SK-N-SH (cell line): ENCODE measurements at regions not wholly inside any gene's neighbourhood (a gene's known extent, or its start where the extent isn't known, plus 50 kb on each side); places are given as distances from the start of the nearest gene placed in this dataset.

ENCODE experiments used
- CTCF ChIA-PET: fragments of 300-600, 350-600 bp; formaldehyde crosslinking; extraction: SDS; loops from one replicate; lab custom pipeline; 2021; lab: Yijun Ruan, JAX
- POLR2A ChIA-PET: fragments of 350-600 bp; sonication (Branson Sonifier 250); formaldehyde crosslinking; extraction: SDS; loops from one replicate; lab custom pipeline; 2020; ENCODE audit warnings: antibody characterized with exemption, inconsistent platforms; lab: Yijun Ruan, JAX
- DNase-seq: peaks from one replicate; pipeline ENCODE4 v3.0.0; 2012
- H2AFZ ChIP-seq: fragments of 200-600 bp; sonication (generic); 2 replicates; pipeline ENCODE4 v1.8.1; 2016; ENCODE audit warnings: antibody characterized with exemption, mild to moderate bottlenecking, low read depth
- H3F3A ChIP-seq: fragments of 200-600 bp; sonication (generic); replicated peaks from 2 replicates; pipeline ENCODE3; 2016; ENCODE audit warnings: antibody characterized with exemption, mild to moderate bottlenecking; ENCODE audit not compliant: insufficient read depth
- H3K27ac ChIP-seq, 2 experiments: fragments of 200-500 bp in 1 of 2; fragments of 200-600 bp in 1 of 2; sonication (Bioruptor generic) in 1 of 2; sonication (generic), shearing (Covaris generic) in 1 of 2; 2 replicates each; pipeline versions ENCODE4 v1.5.1 to v1.6.1; 2014 to 2016; ENCODE audit warnings: low read depth in 2 of 2, inconsistent platforms in 1 of 2, low read length in 1 of 2, mild to moderate bottlenecking in 1 of 2, mixed read lengths in 1 of 2
- H3K27me3 ChIP-seq: fragments of 200-600 bp; sonication (generic), shearing (Covaris generic); 2 replicates; pipeline ENCODE4 v1.6.1; 2016; ENCODE audit warnings: mixed run types; ENCODE audit not compliant: insufficient read depth
- H3K36me3 ChIP-seq, 2 experiments: fragments of 200-500 bp in 1 of 2; fragments of 200-600 bp in 1 of 2; sonication (Bioruptor generic) in 1 of 2; sonication (generic) in 1 of 2; replicated peaks in 1 of 2; 2 replicates each; pipeline versions ENCODE3 to v1.5.1; 2014 to 2016; ENCODE audit warnings: low read length in 1 of 2, mild to moderate bottlenecking in 1 of 2; ENCODE audit not compliant: insufficient read depth in 2 of 2, control insufficient read depth in 1 of 2
- H3K4me1 ChIP-seq, 2 experiments: fragments of 200-500 bp in 1 of 2; fragments of 200-600 bp in 1 of 2; sonication (Bioruptor generic) in 1 of 2; sonication (generic), shearing (Covaris generic) in 1 of 2; 2 replicates each; pipeline versions ENCODE4 v1.5.1 to v1.6.1; 2014 to 2016; ENCODE audit warnings: low read depth in 1 of 2, low read length in 1 of 2, mixed run types in 1 of 2; ENCODE audit not compliant: insufficient read depth in 2 of 2, control insufficient read depth in 1 of 2
- H3K4me2 ChIP-seq: fragments of 200-600 bp; sonication (generic), shearing (Covaris generic); 2 replicates; pipeline ENCODE4 v1.6.1; 2017; ENCODE audit warnings: mixed run types
- H3K4me3 ChIP-seq, 2 experiments: fragments of 200-500 bp in 1 of 2; fragments of 200-600 bp in 1 of 2; sonication (Bioruptor generic) in 1 of 2; sonication (generic), shearing (Covaris generic) in 1 of 2; 2 replicates each; pipeline versions ENCODE4 v1.5.1 to v1.8.1; 2014 to 2016; ENCODE audit warnings: low read depth in 2 of 2, inconsistent platforms in 1 of 2, low read length in 1 of 2, mild to moderate bottlenecking in 1 of 2, mixed read lengths in 1 of 2, moderate library complexity in 1 of 2
- H3K79me2 ChIP-seq: fragments of 200-600 bp; sonication (generic); 2 replicates; pipeline ENCODE4 v1.8.1; 2017; ENCODE audit warnings: mild to moderate bottlenecking; ENCODE audit not compliant: insufficient read depth
- H3K9ac ChIP-seq: fragments of 200-600 bp; sonication (generic); 2 replicates; pipeline ENCODE4 v1.6.1; 2017; ENCODE audit warnings: mixed run types
- H3K9me2 ChIP-seq: fragments of 200-600 bp; sonication (generic); 2 replicates; pipeline ENCODE4 v1.6.1; 2017; ENCODE audit warnings: mixed run types
- H3K9me3 ChIP-seq: fragments of 200-600 bp; sonication (generic); 2 replicates; pipeline ENCODE4 v1.6.1; 2017; ENCODE audit warnings: mixed run types, mild to moderate bottlenecking, moderate library complexity
- H4K20me1 ChIP-seq: fragments of 200-600 bp; sonication (generic); 2 replicates; pipeline ENCODE4 v1.6.1; 2017; ENCODE audit warnings: mild to moderate bottlenecking, mixed run types; ENCODE audit not compliant: insufficient read depth
- CHD2 ChIP-seq: fragments of 150-350 bp; IDR thresholded peaks from 2 replicates; pipeline ENCODE4 v1.6.1; 2018; ENCODE audit warnings: low read length; ENCODE audit not compliant: partially characterized antibody
- ELF1 ChIP-seq: IDR thresholded peaks from 2 replicates; pipeline ENCODE4 v1.4.0; 2012
- EP300 ChIP-seq, 2 experiments: IDR thresholded peaks; 2 replicates each; pipeline versions ENCODE4 v1.4.0 to v1.6.1; 2012; ENCODE audit warnings: borderline replicate concordance in 1 of 2, low read depth in 1 of 2, low read length in 1 of 2
- EZH2phosphoT487 ChIP-seq: fragments of 200-600 bp; sonication (generic); IDR thresholded peaks from 2 replicates; pipeline ENCODE4 v1.6.1; 2017; ENCODE audit warnings: low read depth, mixed run types, mild to moderate bottlenecking, antibody characterized with exemption, moderate library complexity, borderline replicate concordance
- FOSL2 ChIP-seq: IDR thresholded peaks from 2 replicates; pipeline ENCODE4 v1.4.0; 2012; ENCODE audit warnings: low read depth, mild to moderate bottlenecking, moderate library complexity, borderline replicate concordance
- FOXJ3 ChIP-seq: sonication (generic); formaldehyde crosslinking; IDR thresholded peaks from 2 replicates; pipeline ENCODE4 v1.5.1; 2020; ENCODE audit warnings: mild to moderate bottlenecking, missing genetic modification reagents
- JUND ChIP-seq: IDR thresholded peaks from 2 replicates; pipeline ENCODE4 v1.4.0; 2012
- MXI1 ChIP-seq: IDR thresholded peaks from 2 replicates; pipeline ENCODE4 v1.6.1; 2012; ENCODE audit warnings: mild to moderate bottlenecking, low read depth, low read length, improper control_type of control experiment
- NFIC ChIP-seq: IDR thresholded peaks from 2 replicates; pipeline ENCODE4 v1.4.0; 2012; ENCODE audit warnings: borderline replicate concordance
- NRF1 ChIP-seq: IDR thresholded peaks from 2 replicates; pipeline ENCODE4 v1.6.1; 2012; ENCODE audit warnings: low read depth, mild to moderate bottlenecking, low read length
- POLR2AphosphoS5 ChIP-seq: IDR thresholded peaks from 2 replicates; pipeline ENCODE4 v1.6.1; 2012; ENCODE audit warnings: low read depth, low read length
- RFX5 ChIP-seq: IDR thresholded peaks from 2 replicates; pipeline ENCODE4 v1.6.1; 2012; ENCODE audit warnings: mild to moderate bottlenecking, improper control_type of control experiment, low read length
- RXRA ChIP-seq: IDR thresholded peaks from 2 replicates; pipeline ENCODE4 v1.4.0; 2012; ENCODE audit warnings: low read depth, mild to moderate bottlenecking, borderline replicate concordance
- WGBS: methylation state at CpG from one replicate; pipeline ENCODE4 v1.1.6; 2017; ENCODE audit warnings: low lambda C conversion rate; 5-methylcytosine and 5-hydroxymethylcytosine counted together
- TF ChIP-seq, protein P1 (sequence below): IDR thresholded peaks from 2 replicates; pipeline ENCODE4 v1.4.0; 2012; ENCODE audit warnings: low read depth

DNA sequence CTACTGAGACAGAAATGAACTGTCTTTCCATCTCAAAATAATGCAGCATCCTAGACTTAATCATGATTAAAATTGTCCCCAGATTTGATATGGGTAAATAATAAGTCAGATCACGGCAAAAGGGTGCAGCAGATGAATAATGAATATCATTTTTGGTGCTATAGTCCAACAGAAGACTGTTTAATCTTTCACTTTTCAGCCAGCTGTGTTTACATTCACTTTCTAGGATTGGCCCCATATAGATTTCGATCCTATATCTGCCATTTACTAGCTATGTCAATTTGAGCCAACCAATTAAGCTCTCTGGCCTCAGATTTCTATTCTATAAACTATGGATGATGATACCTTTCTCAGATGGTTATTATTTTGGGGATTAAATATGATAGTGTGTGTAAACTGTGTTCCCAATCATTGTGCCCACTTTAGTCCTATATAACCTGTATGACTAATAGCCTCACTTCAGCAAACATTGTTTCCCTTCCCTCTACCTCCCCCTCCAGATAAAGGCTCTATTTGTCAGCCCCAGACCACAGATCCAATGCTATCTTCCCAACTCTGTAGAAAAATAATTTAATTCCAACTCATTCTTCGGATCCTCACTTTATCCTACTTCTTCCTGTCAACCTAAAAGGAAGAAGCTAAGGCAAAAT, 53.6 kb upstream of the NT5E start:
- Histone ChIP-seq H3K4me3 (no peak overlapping the region), H3F3A (peaks cover 8% of the 10 kb centered on the region), H4K20me1 (no peaks in the 10 kb centered on the region), H3K9me2 (no peaks in the 10 kb centered on the region), H3K27me3 (no peaks in the 10 kb centered on the region), H3K36me3 (no peaks in the 10 kb centered on the region), H3K27ac (peak overlapping the region; percentile 45 to 85; a peak in 2 of 4 replicates), H3K4me1 (peaks cover 3 to 19% of the 10 kb centered on the region in 2 experiments), H3K4me2 (no peak overlapping the region), H3K9me3 (peaks cover 8% of the 10 kb centered on the region; the same call in 1 of the 2 replicates), H3K79me2 (no peaks in the 10 kb centered on the region), H2AFZ (no peak overlapping the region), H3K9ac (no peak overlapping the region)
- CTCF ChIA-PET: interaction anchor here (2.1 kb wide), 1 partner anchor 87 kb away, joined by 7 read pairs; no protein-coding TSS in a partner anchor
- no peak for TF ChIP-seq EZH2phosphoT487
- no peak for TF ChIP-seq NRF1
- no peak for TF ChIP-seq JUND
- TF ChIP-seq ELF1: no peak
- TF ChIP-seq CHD2: no peak
- no peak for TF ChIP-seq RFX5
- no peak for TF ChIP-seq EP300 (IDR thresholded peaks at IDR 0.05; ENCODE audit: borderline replicate concordance in 1 of 2, low read depth in 1 of 2, low read length in 1 of 2)
- TF ChIP-seq FOXJ3: no peak
- no peak for TF ChIP-seq FOSL2
- no peak for TF ChIP-seq NFIC
- TF ChIP-seq POLR2AphosphoS5: no peak
- no peak for TF ChIP-seq MXI1
- TF ChIP-seq RXRA: no peak
- TF ChIP-seq, protein P1, sequence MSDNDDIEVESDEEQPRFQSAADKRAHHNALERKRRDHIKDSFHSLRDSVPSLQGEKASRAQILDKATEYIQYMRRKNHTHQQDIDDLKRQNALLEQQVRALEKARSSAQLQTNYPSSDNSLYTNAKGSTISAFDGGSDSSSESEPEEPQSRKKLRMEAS: no peak
- WGBS: 83% methylated on average over 3 of the region's 3 CpGs
- DNase-seq: no peak
- POLR2A ChIA-PET: no interaction called here

DNA sequence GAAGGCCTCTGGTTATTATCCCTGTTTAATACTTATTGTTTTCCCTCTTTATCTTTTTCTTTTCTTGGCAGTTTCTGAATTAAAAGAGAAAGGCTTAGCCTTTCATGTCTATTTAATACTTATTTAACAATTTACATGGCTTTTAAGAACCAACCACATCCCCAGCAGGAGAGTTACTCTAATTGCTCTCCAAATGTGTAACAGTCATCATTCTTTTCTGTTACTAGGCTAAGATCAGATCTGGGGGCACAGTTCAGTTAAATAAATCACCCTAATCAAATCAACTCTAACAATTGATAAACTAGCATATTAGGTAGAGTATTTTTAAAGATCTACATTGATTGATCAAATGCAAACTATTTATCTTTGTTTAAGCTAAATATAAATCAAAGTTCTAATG, 54.1 kb upstream of the NT5E start:
- peak overlapping the region; percentile 45 to 85; a peak in 3 of 4 replicates for H3K27ac ChIP-seq
- no peaks in the 10 kb centered on the region for H3K79me2 ChIP-seq
- H3K4me2 ChIP-seq: no peak overlapping the region
- TF ChIP-seq EP300 (IDR thresholded peaks at IDR 0.05; ENCODE audit: borderline replicate concordance in 1 of 2, low read depth in 1 of 2, low read length in 1 of 2): peak in 1 of 2 experiments; percentile 22; a peak in 1 of 4 replicates
- TF ChIP-seq FOSL2: no peak
- peaks cover 8% of the 10 kb centered on the region for H3F3A ChIP-seq
- DNase-seq: no peak
- H3K27me3 ChIP-seq: no peaks in the 10 kb centered on the region
- H3K9ac ChIP-seq: no peak overlapping the region
- no peak overlapping the region for H3K4me3 ChIP-seq
- ChIA-PET POLR2A (no interaction called here), CTCF (interaction anchor here (2.1 kb wide), 1 partner anchor 87 kb away, joined by 7 read pairs; no protein-coding TSS in a partner anchor)
- no peaks in the 10 kb centered on the region for H3K36me3 ChIP-seq
- no peak overlapping the region; the same call in 1 of the 2 replicates for H2AFZ ChIP-seq
- H3K9me3 ChIP-seq: peaks cover 8% of the 10 kb centered on the region; the same call in 1 of the 2 replicates
- no peaks in the 10 kb centered on the region for H3K9me2 ChIP-seq
- H3K4me1 ChIP-seq: peaks cover 3 to 22% of the 10 kb centered on the region in 2 experiments
- no peaks in the 10 kb centered on the region for H4K20me1 ChIP-seq
